ENCODE measurements at regions not wholly inside any gene's neighbourhood (a gene's known extent, or its start where the extent isn't known, plus 50 kb on each side); places are given as distances from the start of the nearest gene placed in this dataset.

GRCh38 chr10:128472196-128472595 lies 346.0 kb upstream of the MKI67 start:
- Histone ChIP-seq H3K9ac (no peak overlapping the region), H3K4me3 (ENCODE audit: low read depth in 2 of 2, low read length in 1 of 2) (no peak overlapping the region), H3F3A (replicated peaks; ENCODE audit: insufficient read depth) (no peaks in the 10 kb centered on the region), H3K4me2 (no peak overlapping the region), H3K9me3 (no peaks in the 10 kb centered on the region), H2AFZ (ENCODE audit: low read depth) (no peak overlapping the region), H3K27ac (ENCODE audit: low read depth in 2 of 2, low read length in 1 of 2) (no peak overlapping the region), H3K27me3 (ENCODE audit: insufficient read depth) (no peaks in the 10 kb centered on the region), H3K4me1 (ENCODE audit: control insufficient read depth in 1 of 2, insufficient read depth in 2 of 2, low read depth in 1 of 2, low read length in 1 of 2) (no peaks in the 10 kb centered on the region; a peak in 1 of 4 replicates), H3K9me2 (no peaks in the 10 kb centered on the region), H3K79me2 (ENCODE audit: insufficient read depth) (no peaks in the 10 kb centered on the region), H4K20me1 (ENCODE audit: insufficient read depth) (no peaks in the 10 kb centered on the region), H3K36me3 (replicated peaks in 1 of 2; ENCODE audit: control insufficient read depth in 1 of 2, insufficient read depth in 2 of 2, low read length in 1 of 2) (no peaks in the 10 kb centered on the region)
- ChIA-PET POLR2A (no interaction called here), CTCF (no interaction called here)
- WGBS (ENCODE audit: low lambda C conversion rate) = 60% methylated on average over 8 of the region's 11 CpGs
- TF ChIP-seq EP300 (IDR thresholded peaks at IDR 0.05; ENCODE audit: borderline replicate concordance in 1 of 2, low read depth in 1 of 2, low read length in 1 of 2) (no peak), ZBTB33 (IDR thresholded peaks at IDR 0.05; ENCODE audit: borderline replicate concordance, low read depth) (no peak), NRF1 (IDR thresholded peaks at IDR 0.05; ENCODE audit: low read depth, low read length) (no peak), USF1 (IDR thresholded peaks at IDR 0.05; ENCODE audit: borderline replicate concordance, low read depth) (no peak), TAF1 (IDR thresholded peaks at IDR 0.05; ENCODE audit: borderline replicate concordance, low read depth, low read length) (no peak), TEAD4 (IDR thresholded peaks at IDR 0.05; ENCODE audit: borderline replicate concordance, insufficient read depth) (no peak), EZH2phosphoT487 (IDR thresholded peaks at IDR 0.05; ENCODE audit: borderline replicate concordance, low read depth) (no peak), JUND (IDR thresholded peaks at IDR 0.05) (no peak), PBX3 (IDR thresholded peaks at IDR 0.05) (no peak), USF2 (IDR thresholded peaks at IDR 0.05; ENCODE audit: borderline replicate concordance, low read depth, low read length) (no peak), GATA2 (CRISPR knock-in tag; IDR thresholded peaks at IDR 0.05) (no peak), RFX5 (IDR thresholded peaks at IDR 0.05; ENCODE audit: low read length) (no peak), ELF1 (IDR thresholded peaks at IDR 0.05) (no peak), RAD21 (IDR thresholded peaks at IDR 0.05; ENCODE audit: low read length) (no peak), FOXJ3 (CRISPR knock-in tag; IDR thresholded peaks at IDR 0.05) (no peak), RXRA (IDR thresholded peaks at IDR 0.05; ENCODE audit: borderline replicate concordance, low read depth) (no peak), NFIC (IDR thresholded peaks at IDR 0.05; ENCODE audit: borderline replicate concordance) (no peak), IRF3 (IDR thresholded peaks at IDR 0.05; ENCODE audit: low read depth, low read length) (no peak), CHD2 (IDR thresholded peaks at IDR 0.05; ENCODE audit: low read length, partially characterized antibody) (no peak)
- DNase-seq = no peak
